Adrenal gland (tissue), 9 donors: ENCODE measurements at regions not wholly inside any gene's neighbourhood (a gene's known extent, or its start where the extent isn't known, plus 50 kb on each side); places are given as distances from the start of the nearest gene placed in this dataset.

Experiments
- DNase-seq, 7 donors: peaks; one replicate each; pipeline ENCODE4 v3.0.0-alpha.2; 2019 to 2020
- H3K27ac ChIP-seq, 5 donors: fragments of 200-600 bp; sonication (generic) in 4 of 5; 1 replicate in 3 of 5; 2 replicates in 2 of 5; pipeline versions ENCODE4 v1.5.1 to v1.8.0; 2016 to 2020; ENCODE audit warnings: mild to moderate bottlenecking in 1 of 5
- H3K27me3 ChIP-seq: fragments of 200-600 bp; 2 replicates; pipeline ENCODE4 v1.8.0; 2021
- H3K36me3 ChIP-seq, 2 donors: fragments of 200-600 bp; replicated peaks in 1 of 2; 1 replicate in 1 of 2; 2 replicates in 1 of 2; pipeline versions ENCODE4 v1.5.1 to v1.8.0; 2018 to 2022
- H3K4me1 ChIP-seq, 2 donors: fragments of 200-600 bp; replicated peaks in 1 of 2; 1 replicate in 1 of 2; 2 replicates in 1 of 2; pipeline versions ENCODE4 v1.5.1 to v1.8.0; 2018 to 2021
- H3K4me3 ChIP-seq, 4 donors: fragments of 200-600 bp; sonication (generic) in 3 of 4; one replicate each; pipeline ENCODE4 v1.5.1; 2016 to 2018
- H3K9me3 ChIP-seq, 3 donors: fragments of 200-600 bp; sonication (generic) in 1 of 3; replicated peaks in 1 of 3; 1 replicate in 2 of 3; 2 replicates in 1 of 3; pipeline versions ENCODE4 v1.5.1 to v1.8.0; 2016 to 2021
- POLR2A ChIP-seq, 2 donors: fragments of 450-650 bp; IDR thresholded peaks; one replicate each; pipeline ENCODE4 v1.6.1; 2017; ENCODE audit warnings: antibody characterized with exemption in 2 of 2, mild to moderate bottlenecking in 2 of 2, moderate library complexity in 1 of 2
- WGBS, 4 donors: extraction: QIAGEN DNeasy Blood & Tissue Kit in 2 of 4; methylation state at CpG; one replicate each; pipeline versions ENCODE4 v1.1.5 to v1.1.7; 2013 to 2017; 5-methylcytosine and 5-hydroxymethylcytosine counted together
- intact Hi-C, 2 donors: fragments of 100-400 bp; cut with DNase I; formaldehyde crosslinking; loops; one replicate each; pipeline versions ENCODE4 v1.14.1 to v1.15.0; 2022 to 2023
- TF ChIP-seq, protein P1 (sequence below), 6 experiments: fragments of 450-650 bp in 4 of 6; fragments of 200-600 bp in 2 of 6; sonication (generic) in 1 of 6; IDR thresholded peaks; 1 replicate in 5 of 6; 2 replicates in 1 of 6; pipeline versions ENCODE4 v1.5.1 to v1.8.0; 2016 to 2021; ENCODE audit warnings: antibody characterized with exemption in 6 of 6, mild to moderate bottlenecking in 2 of 6, moderate library complexity in 1 of 6
- donor health status: healthy with polysubstance abuse.
- donor health status: Bipolar disorder and iron deficiency.
- donor health status: DM: yes; HTN: yes; CAD: no.
- donor health status: DM: no; HTN: no; CAD: no.
- donor health status: DM: no; HTN: no; CAD: no.

DNA sequence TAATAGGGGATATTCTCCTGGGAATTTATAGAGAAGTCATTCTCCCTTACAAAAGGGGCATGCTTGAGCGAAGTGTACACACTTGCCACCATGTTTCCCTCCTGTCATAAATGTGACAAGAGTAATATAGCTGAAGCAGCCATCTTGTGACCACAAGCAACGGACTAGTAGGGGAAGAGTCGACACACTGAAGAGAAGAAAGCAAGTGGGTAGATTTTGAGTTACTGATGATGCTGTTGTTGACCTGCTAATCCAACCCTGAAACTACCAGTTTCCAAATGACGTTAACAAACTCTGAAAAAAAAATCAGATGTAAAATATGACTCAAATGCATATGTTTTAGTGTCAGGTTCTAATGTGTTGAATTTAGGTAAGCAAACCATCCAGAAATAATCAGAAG, 350.4 kb downstream of the CDH10 start:
- no peak for TF ChIP-seq POLR2A (IDR thresholded peaks at IDR 0.05)
- TF ChIP-seq, protein P1, sequence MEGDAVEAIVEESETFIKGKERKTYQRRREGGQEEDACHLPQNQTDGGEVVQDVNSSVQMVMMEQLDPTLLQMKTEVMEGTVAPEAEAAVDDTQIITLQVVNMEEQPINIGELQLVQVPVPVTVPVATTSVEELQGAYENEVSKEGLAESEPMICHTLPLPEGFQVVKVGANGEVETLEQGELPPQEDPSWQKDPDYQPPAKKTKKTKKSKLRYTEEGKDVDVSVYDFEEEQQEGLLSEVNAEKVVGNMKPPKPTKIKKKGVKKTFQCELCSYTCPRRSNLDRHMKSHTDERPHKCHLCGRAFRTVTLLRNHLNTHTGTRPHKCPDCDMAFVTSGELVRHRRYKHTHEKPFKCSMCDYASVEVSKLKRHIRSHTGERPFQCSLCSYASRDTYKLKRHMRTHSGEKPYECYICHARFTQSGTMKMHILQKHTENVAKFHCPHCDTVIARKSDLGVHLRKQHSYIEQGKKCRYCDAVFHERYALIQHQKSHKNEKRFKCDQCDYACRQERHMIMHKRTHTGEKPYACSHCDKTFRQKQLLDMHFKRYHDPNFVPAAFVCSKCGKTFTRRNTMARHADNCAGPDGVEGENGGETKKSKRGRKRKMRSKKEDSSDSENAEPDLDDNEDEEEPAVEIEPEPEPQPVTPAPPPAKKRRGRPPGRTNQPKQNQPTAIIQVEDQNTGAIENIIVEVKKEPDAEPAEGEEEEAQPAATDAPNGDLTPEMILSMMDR (IDR thresholded peaks at IDR 0.05) = no peak
- H3K9me3 ChIP-seq = no peaks in the 10 kb centered on the region
- WGBS, 4 donors = 59 to 77% (median 68%) methylated on average over 4 of the region's 4 CpGs
- intact Hi-C loops = no loop called here
- H3K4me1 ChIP-seq = no peaks in the 10 kb centered on the region
- DNase-seq = no peak
- H3K4me3 ChIP-seq = no peak overlapping the region
- no peak overlapping the region for H3K27ac ChIP-seq
- no peaks in the 10 kb centered on the region for H3K36me3 ChIP-seq
- H3K27me3 ChIP-seq = no peaks in the 10 kb centered on the region

DNA sequence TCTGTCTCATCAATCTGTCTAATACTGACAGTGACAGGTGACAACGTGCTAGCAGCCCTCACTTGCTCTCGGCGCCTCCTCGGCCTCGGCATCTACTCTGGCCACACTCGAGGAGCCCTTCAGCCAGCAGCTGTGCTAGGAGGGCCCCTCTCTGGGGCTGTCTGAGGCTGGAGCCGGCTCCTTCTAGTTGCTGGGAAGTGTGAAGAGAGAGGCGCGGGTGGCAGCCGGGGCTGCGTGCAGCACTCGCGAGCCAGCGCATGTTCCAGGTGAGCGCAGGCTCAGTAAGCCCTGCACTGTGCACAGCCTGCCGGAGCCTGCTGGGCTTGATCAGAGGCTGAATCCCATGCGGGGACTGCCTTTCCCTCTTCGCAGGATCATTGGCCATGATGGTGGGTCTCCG, 330.7 kb downstream of the CDH10 start:
- no peak overlapping the region for H3K4me3 ChIP-seq
- no peaks in the 10 kb centered on the region for H3K36me3 ChIP-seq
- 82 to 98% (median 90%) methylated on average over 8 to 19 of the region's 19 CpGs for WGBS, 4 donors
- no peaks in the 10 kb centered on the region for H3K27me3 ChIP-seq
- H3K27ac ChIP-seq = no peak overlapping the region
- intact Hi-C loops = no loop called here
- TF ChIP-seq, protein P1 (IDR thresholded peaks at IDR 0.05) = no peak
- no peak for TF ChIP-seq POLR2A (IDR thresholded peaks at IDR 0.05)
- DNase-seq = no peak
- H3K9me3 ChIP-seq = no peaks in the 10 kb centered on the region
- no peaks in the 10 kb centered on the region for H3K4me1 ChIP-seq

DNA sequence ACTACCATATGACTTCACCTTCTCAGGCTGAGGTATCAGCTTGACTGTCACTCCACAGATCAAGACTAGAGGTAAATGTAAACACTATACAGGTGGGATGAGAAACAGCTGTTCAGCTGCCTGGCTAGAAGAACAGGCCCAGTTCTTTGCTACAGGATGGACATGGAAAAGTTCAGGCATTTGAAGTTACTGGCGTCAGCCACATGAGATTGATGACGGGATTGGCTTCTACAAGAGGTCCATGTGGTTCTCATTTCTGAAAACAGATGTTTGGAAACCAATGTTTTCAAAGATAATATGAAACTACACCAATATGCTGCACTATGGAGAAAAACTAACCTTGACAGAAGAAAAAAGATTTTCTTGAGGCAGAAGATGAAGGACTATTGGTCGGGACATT, 324.1 kb downstream of the CDH10 start:
- intact Hi-C loops = no loop called here
- H3K27me3 ChIP-seq = no peaks in the 10 kb centered on the region
- no peaks in the 10 kb centered on the region for H3K4me1 ChIP-seq
- 70 to 84% (median 78%) methylated on average over 3 of the region's 3 CpGs for WGBS, 4 donors
- H3K4me3 ChIP-seq = no peak overlapping the region
- H3K27ac ChIP-seq = no peak overlapping the region
- no peak for TF ChIP-seq POLR2A (IDR thresholded peaks at IDR 0.05)
- TF ChIP-seq, protein P1 (IDR thresholded peaks at IDR 0.05) = no peak
- H3K9me3 ChIP-seq = no peaks in the 10 kb centered on the region
- DNase-seq = no peak
- H3K36me3 ChIP-seq = no peaks in the 10 kb centered on the region

DNA sequence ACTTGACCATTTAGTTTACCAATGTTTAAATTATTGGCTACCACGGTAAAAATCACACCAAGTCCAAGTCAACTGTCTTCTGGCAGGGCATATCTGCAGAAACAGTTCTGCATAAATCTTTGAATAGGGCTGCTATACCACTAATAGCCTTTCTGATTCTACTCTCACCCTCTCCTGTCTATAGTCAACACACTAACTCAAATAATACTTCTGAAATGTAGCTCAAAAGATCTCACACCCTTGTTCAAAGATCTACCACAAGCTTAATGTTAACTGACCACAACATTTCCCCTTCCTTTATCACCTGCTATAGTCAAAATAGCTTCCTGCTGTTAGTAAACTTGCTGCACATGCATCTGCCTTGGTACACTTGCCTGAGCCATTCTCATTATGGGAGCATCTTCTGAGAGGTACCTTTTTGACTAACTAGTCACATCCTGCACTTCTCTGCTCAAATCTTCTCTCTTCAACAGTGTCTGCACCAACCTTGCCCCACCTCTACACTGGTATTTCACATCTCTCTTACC, 319.4 kb downstream of the CDH10 start:
- 66 to 90% (median 78%) methylated on average over 1 of the region's 1 CpG for WGBS, 4 donors
- no peaks in the 10 kb centered on the region for H3K36me3 ChIP-seq
- H3K9me3 ChIP-seq = no peaks in the 10 kb centered on the region
- H3K27ac ChIP-seq = no peak overlapping the region
- no peak overlapping the region for H3K4me3 ChIP-seq
- no peaks in the 10 kb centered on the region for H3K4me1 ChIP-seq
- no peaks in the 10 kb centered on the region for H3K27me3 ChIP-seq
- intact Hi-C loops = no loop called here
- no peak for DNase-seq
- no peak for TF ChIP-seq POLR2A (IDR thresholded peaks at IDR 0.05)
- TF ChIP-seq, protein P1 (IDR thresholded peaks at IDR 0.05) = no peak
